Endothelial cell of umbilical vein (primary cell): ENCODE measurements at regions not wholly inside any gene's neighbourhood (a gene's known extent, or its start where the extent isn't known, plus 50 kb on each side); places are given as distances from the start of the nearest gene placed in this dataset.

Experiments
- BruUV-seq: library from RNA; stranded (reverse); fragments of 400-500 nt; replicated peaks from 2 replicates; lab custom pipeline; 2021; lab: Mats Ljungman, UMichigan
- CTCF ChIA-PET: fragments of 300-600, 350-600 bp; sonication (Branson Sonifier 250); formaldehyde crosslinking; loops from one replicate; lab custom pipeline; 2021; ENCODE audit warnings: antibody characterized with exemption, inconsistent platforms; lab: Charles Lee
- POLR2A ChIA-PET: fragments of 300-600, 350-600 bp; sonication (Branson Sonifier 250); formaldehyde crosslinking; loops from one replicate; lab custom pipeline; 2021; ENCODE audit warnings: antibody characterized with exemption, inconsistent platforms; lab: Charles Lee
- DNase-seq: peaks from one replicate; pipeline ENCODE4 v3.0.0-alpha.2; 2011; ENCODE audit warnings: low read depth, low spot score
- FAIRE-seq: peaks from 2 replicates; lab custom pipeline; 2011; peaks lifted over from hg19 to GRCh38; lab: Jason Lieb, UNC
- H2AFZ ChIP-seq: 2 replicates; pipeline ENCODE4 v1.6.0; 2012; ENCODE audit warnings: low read depth, low read length, control low read depth, inconsistent platforms
- H3K27ac ChIP-seq: 2 replicates; pipeline ENCODE4 v1.5.1; 2011; ENCODE audit warnings: low read depth, mild to moderate bottlenecking, control low read depth, low read length, moderate library complexity; ENCODE audit not compliant: insufficient read depth
- H3K27me3 ChIP-seq, 2 experiments: 2 replicates each; pipeline versions ENCODE4 v1.6.0 to v1.6.1; 2011; ENCODE audit warnings: low read length in 2 of 2, mixed read lengths in 1 of 2; ENCODE audit not compliant: control insufficient read depth in 2 of 2, insufficient read depth in 2 of 2
- H3K36me3 ChIP-seq, 2 experiments: 2 replicates in 1 of 2; 3 replicates in 1 of 2; pipeline ENCODE4 v1.5.1; 2011; ENCODE audit warnings: low read length in 2 of 2, mild to moderate bottlenecking in 1 of 2, moderate library complexity in 1 of 2; ENCODE audit not compliant: control insufficient read depth in 2 of 2, insufficient read depth in 2 of 2; ENCODE audit errors: extremely low read depth in 1 of 2
- H3K4me1 ChIP-seq: 3 replicates; pipeline ENCODE4 v1.5.1; 2011; ENCODE audit warnings: mild to moderate bottlenecking, low read length; ENCODE audit not compliant: control insufficient read depth, insufficient read depth; ENCODE audit errors: extremely low read depth
- H3K4me2 ChIP-seq: 2 replicates; pipeline ENCODE4 v1.6.1; 2011; ENCODE audit warnings: low read length, control low read depth, mixed read lengths; ENCODE audit not compliant: insufficient read depth
- H3K4me3 ChIP-seq, 3 experiments: fragments of 200-600 bp in 1 of 3; sonication (generic), shearing (Covaris generic) in 1 of 3; replicated peaks in 1 of 3; 2 replicates each; pipeline ENCODE4 v1.5.1; 2011 to 2016; ENCODE audit warnings: control low read depth in 3 of 3, low read length in 3 of 3, mild to moderate bottlenecking in 2 of 3, inconsistent platforms in 1 of 3, low read depth in 1 of 3, moderate library complexity in 1 of 3; ENCODE audit not compliant: insufficient read depth in 1 of 3
- H3K79me2 ChIP-seq: 2 replicates; pipeline ENCODE4 v1.6.0; 2012; ENCODE audit warnings: low read length, inconsistent platforms; ENCODE audit not compliant: control insufficient read depth, insufficient read depth
- H3K9ac ChIP-seq: replicated peaks from 2 replicates; pipeline ENCODE3; 2011; ENCODE audit warnings: low read length, control low read depth; ENCODE audit not compliant: insufficient read depth; ENCODE audit errors: extremely low read depth
- H3K9me1 ChIP-seq: replicated peaks from 3 replicates; pipeline ENCODE4 v1.6.0; 2011; ENCODE audit warnings: mild to moderate bottlenecking, low read length; ENCODE audit not compliant: control insufficient read depth, insufficient read depth; ENCODE audit errors: extremely low read depth
- H3K9me3 ChIP-seq: replicated peaks from 2 replicates; pipeline ENCODE4 v1.5.1; 2012; ENCODE audit warnings: low read length, inconsistent platforms; ENCODE audit not compliant: control insufficient read depth, insufficient read depth
- H4K20me1 ChIP-seq: replicated peaks from 2 replicates; pipeline ENCODE3; 2011; ENCODE audit warnings: mild to moderate bottlenecking, low read length; ENCODE audit not compliant: control insufficient read depth, insufficient read depth; ENCODE audit errors: extremely low read depth
- EZH2 ChIP-seq: IDR thresholded peaks from 2 replicates; pipeline ENCODE4 v1.6.1; 2012; ENCODE audit warnings: borderline replicate concordance, low read depth, mild to moderate bottlenecking, moderate library complexity, low read length, inconsistent platforms; ENCODE audit not compliant: severe bottlenecking
- FOS ChIP-seq: IDR thresholded peaks from 2 replicates; pipeline ENCODE4 v1.6.1; 2011; ENCODE audit warnings: mild to moderate bottlenecking, low read length, moderate library complexity, borderline replicate concordance; ENCODE audit not compliant: insufficient read depth
- GATA2 ChIP-seq: IDR thresholded peaks from 2 replicates; pipeline ENCODE4 v1.7.0; 2011; ENCODE audit warnings: low read depth, mild to moderate bottlenecking, moderate library complexity, mixed read lengths, low read length; ENCODE audit not compliant: insufficient read length, insufficient read depth
- JUN ChIP-seq: IDR thresholded peaks from 2 replicates; pipeline ENCODE4 v1.6.1; 2011; ENCODE audit warnings: borderline replicate concordance, low read depth; ENCODE audit not compliant: insufficient read length, insufficient read depth
- MYC ChIP-seq: IDR thresholded peaks from one replicate; pipeline ENCODE4 v1.6.1; 2011; ENCODE audit warnings: mild to moderate bottlenecking, low read depth, low read length
- POLR2A ChIP-seq: IDR thresholded peaks from 2 replicates; pipeline ENCODE4 v1.6.1; 2012; ENCODE audit warnings: low read depth, mild to moderate bottlenecking, control low read depth, low read length
- POLR2AphosphoS5 ChIP-seq: IDR thresholded peaks from 2 replicates; pipeline ENCODE4 v1.6.1; 2012; ENCODE audit warnings: low read depth, mild to moderate bottlenecking, control low read depth, low read length, moderate library complexity; ENCODE audit not compliant: insufficient read depth
- dilution Hi-C: fragments of 300-500 bp; cut with MboI; formaldehyde crosslinking; loops from one replicate; pipeline ENCODE4 v1.15.0; 2019; ENCODE audit warnings: low sequenced_read_pairs; ENCODE audit not compliant: extremely low pct_ligation_motif_present
- intact Hi-C: fragments of 100-400 bp; cut with micrococcal nuclease; formaldehyde crosslinking; loops from one replicate; pipeline ENCODE4 v1.10.0; 2022
- TF ChIP-seq, protein P1 (sequence below), 2 donors: IDR thresholded peaks; 1 replicate in 1 of 2; 2 replicates in 1 of 2; pipeline ENCODE4 v1.5.1; 2011; ENCODE audit warnings: low read length in 2 of 2, mild to moderate bottlenecking in 2 of 2, moderate library complexity in 2 of 2, control low read depth in 1 of 2, inconsistent platforms in 1 of 2, low read depth in 1 of 2; ENCODE audit not compliant: insufficient read depth in 1 of 2; ENCODE audit errors: extremely low read depth in 1 of 2
- TF ChIP-seq, protein P2 (sequence below): IDR thresholded peaks from 2 replicates; pipeline ENCODE4 v1.6.1; 2011; ENCODE audit not compliant: insufficient read depth, insufficient read length

DNA sequence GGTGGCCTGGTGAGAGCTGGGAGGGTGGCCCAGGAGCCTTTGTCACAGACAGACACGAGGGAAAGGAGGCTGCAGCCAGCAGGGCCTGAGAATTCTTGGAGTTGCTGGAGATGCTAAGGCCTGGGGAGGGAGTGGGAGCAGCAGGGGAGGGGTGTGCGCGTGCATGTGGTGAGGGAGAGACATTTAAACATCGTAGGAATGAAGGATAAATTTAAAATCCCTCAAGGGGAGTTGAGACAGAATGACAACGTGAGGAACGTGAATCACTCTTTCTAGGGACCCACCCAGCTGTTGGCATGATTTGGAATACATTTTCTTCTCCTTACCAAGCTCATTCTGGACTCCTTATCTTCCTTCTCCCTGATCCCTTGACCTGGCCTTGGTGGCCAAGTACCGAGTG lies 73.3 kb upstream of the CACNA1E start:
- no peak for FAIRE-seq

More for the DNA sequence above, 73.3 kb upstream of the CACNA1E start:
- dilution Hi-C loops (loop anchor here (25.0 kb wide), 2 partner anchors 98 to 198 kb away; no protein-coding TSS in a partner anchor), intact Hi-C loops (no loop called here)
- no peak for DNase-seq
- TF ChIP-seq, protein P1, sequence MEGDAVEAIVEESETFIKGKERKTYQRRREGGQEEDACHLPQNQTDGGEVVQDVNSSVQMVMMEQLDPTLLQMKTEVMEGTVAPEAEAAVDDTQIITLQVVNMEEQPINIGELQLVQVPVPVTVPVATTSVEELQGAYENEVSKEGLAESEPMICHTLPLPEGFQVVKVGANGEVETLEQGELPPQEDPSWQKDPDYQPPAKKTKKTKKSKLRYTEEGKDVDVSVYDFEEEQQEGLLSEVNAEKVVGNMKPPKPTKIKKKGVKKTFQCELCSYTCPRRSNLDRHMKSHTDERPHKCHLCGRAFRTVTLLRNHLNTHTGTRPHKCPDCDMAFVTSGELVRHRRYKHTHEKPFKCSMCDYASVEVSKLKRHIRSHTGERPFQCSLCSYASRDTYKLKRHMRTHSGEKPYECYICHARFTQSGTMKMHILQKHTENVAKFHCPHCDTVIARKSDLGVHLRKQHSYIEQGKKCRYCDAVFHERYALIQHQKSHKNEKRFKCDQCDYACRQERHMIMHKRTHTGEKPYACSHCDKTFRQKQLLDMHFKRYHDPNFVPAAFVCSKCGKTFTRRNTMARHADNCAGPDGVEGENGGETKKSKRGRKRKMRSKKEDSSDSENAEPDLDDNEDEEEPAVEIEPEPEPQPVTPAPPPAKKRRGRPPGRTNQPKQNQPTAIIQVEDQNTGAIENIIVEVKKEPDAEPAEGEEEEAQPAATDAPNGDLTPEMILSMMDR (IDR thresholded peaks at IDR 0.05; ENCODE audit: extremely low read depth in 1 of 2, insufficient read depth in 1 of 2, low read depth in 1 of 2, low read length in 2 of 2), result no peak
- TF ChIP-seq JUN (no peak), MYC (no peak), EZH2 (no peak), FOS (no peak), POLR2A (no peak), POLR2AphosphoS5 (no peak), GATA2 (no peak)
- TF ChIP-seq, protein P2, sequence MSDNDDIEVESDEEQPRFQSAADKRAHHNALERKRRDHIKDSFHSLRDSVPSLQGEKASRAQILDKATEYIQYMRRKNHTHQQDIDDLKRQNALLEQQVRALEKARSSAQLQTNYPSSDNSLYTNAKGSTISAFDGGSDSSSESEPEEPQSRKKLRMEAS, result no peak
- no peak overlapping the region for H3K4me2 ChIP-seq
- H3K36me3 ChIP-seq, result no peaks in the 10 kb centered on the region
- H3K4me1 ChIP-seq, result no peaks in the 10 kb centered on the region
- H3K4me3 ChIP-seq, result no peak overlapping the region
- BruUV-seq, result no TSS peak
- no peaks in the 10 kb centered on the region for H3K27me3 ChIP-seq
- POLR2A ChIA-PET, result no interaction called here
- no peaks in the 10 kb centered on the region for H3K79me2 ChIP-seq
- no peak overlapping the region for H3K9ac ChIP-seq
- no peak overlapping the region for H3K27ac ChIP-seq
- no peaks in the 10 kb centered on the region for H3K9me1 ChIP-seq
- H3K9me3 ChIP-seq, result no peaks in the 10 kb centered on the region
- H2AFZ ChIP-seq, result no peak overlapping the region
- no peaks in the 10 kb centered on the region for H4K20me1 ChIP-seq
- CTCF ChIA-PET, result interaction anchor here (0.5 kb wide), 1 partner anchor 13 kb away, joined by 3 read pairs; no protein-coding TSS in a partner anchor
